Vagina (tissue), 2 donors: ENCODE measurements at regions not wholly inside any gene's neighbourhood (a gene's known extent, or its start where the extent isn't known, plus 50 kb on each side); places are given as distances from the start of the nearest gene placed in this dataset.

Experiments
- DNase-seq, 2 donors: peaks; one replicate each; pipeline ENCODE4 v3.0.0-alpha.2; 2017; ENCODE audit errors: extremely low spot score in 2 of 2
- H3K27ac ChIP-seq: fragments of 200-600 bp; sonication (generic); one replicate; pipeline ENCODE4 v1.5.1; 2019
- H3K27me3 ChIP-seq: fragments of 200-600 bp; sonication (generic); one replicate; pipeline ENCODE4 v1.5.1; 2019
- H3K36me3 ChIP-seq, 2 donors: fragments of 200-600 bp; sonication (generic); one replicate each; pipeline ENCODE4 v1.5.1; 2017 to 2019
- H3K4me1 ChIP-seq: fragments of 200-600 bp; sonication (generic); one replicate; pipeline ENCODE4 v1.5.1; 2019
- H3K4me3 ChIP-seq, 2 donors: fragments of 200-600 bp; sonication (generic); 1 replicate in 1 of 2; 2 replicates in 1 of 2; pipeline ENCODE4 v1.5.1; 2016 to 2019
- H3K9me3 ChIP-seq: fragments of 200-600 bp; sonication (generic); one replicate; pipeline ENCODE4 v1.5.1; 2019
- POLR2A ChIP-seq, 2 donors: fragments of 450-650 bp; IDR thresholded peaks; one replicate each; pipeline ENCODE4 v1.6.1; 2017; ENCODE audit warnings: antibody characterized with exemption in 2 of 2, mild to moderate bottlenecking in 2 of 2, moderate library complexity in 2 of 2
- POLR2AphosphoS5 ChIP-seq, 2 donors: sonication (generic); formaldehyde crosslinking; IDR thresholded peaks; one replicate each; pipeline ENCODE4 v1.9.0; 2017; ENCODE audit warnings: antibody characterized with exemption in 2 of 2, mild to moderate bottlenecking in 2 of 2, low read depth in 1 of 2; ENCODE audit not compliant: insufficient read depth in 1 of 2
- intact Hi-C: fragments of 100-400 bp; cut with DNase I; formaldehyde crosslinking; loops from one replicate; pipeline ENCODE4 v1.15.1; 2023
- TF ChIP-seq, protein P1 (sequence below), 3 experiments: fragments of 450-650 bp in 2 of 3; fragments of 200-600 bp in 1 of 3; sonication (generic) in 1 of 3; IDR thresholded peaks; one replicate each; pipeline ENCODE4 v1.5.1; 2017 to 2019; ENCODE audit warnings: antibody characterized with exemption in 3 of 3, mild to moderate bottlenecking in 2 of 3, moderate library complexity in 2 of 3

DNA sequence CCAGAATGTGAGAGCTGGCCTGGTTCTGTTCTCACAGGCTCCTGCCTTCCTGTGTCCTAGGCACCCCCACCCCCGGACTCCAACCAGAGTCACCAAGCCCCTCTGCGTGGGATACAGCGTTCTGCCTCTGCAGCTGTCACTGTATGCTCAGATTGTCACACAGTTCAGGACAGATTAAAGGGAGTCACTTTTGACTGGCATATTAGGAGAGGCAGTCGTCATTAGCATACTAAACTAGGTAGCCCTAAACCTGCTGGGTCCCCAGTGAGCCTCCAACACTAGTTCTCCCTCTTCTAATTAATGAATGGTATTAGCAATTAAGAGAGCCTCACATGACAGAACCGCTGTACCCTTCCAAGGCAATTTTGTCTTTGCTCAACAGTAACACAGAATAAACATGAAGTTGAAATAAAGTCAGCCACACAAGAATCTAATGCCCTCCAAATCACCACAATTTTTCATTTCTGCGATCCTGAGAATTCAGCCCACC, 340.2 kb downstream of the CMPK2 start:
- no peak for DNase-seq
- Histone ChIP-seq H3K4me3 (no peak overlapping the region), H3K36me3 (no peaks in the 10 kb centered on the region), H3K9me3 (no peaks in the 10 kb centered on the region), H3K4me1 (no peaks in the 10 kb centered on the region), H3K27me3 (no peaks in the 10 kb centered on the region), H3K27ac (no peak overlapping the region)
- TF ChIP-seq POLR2AphosphoS5 (IDR thresholded peaks at IDR 0.05; ENCODE audit: insufficient read depth in 1 of 2, low read depth in 1 of 2) (no peak), POLR2A (IDR thresholded peaks at IDR 0.05) (no peak)
- TF ChIP-seq, protein P1, sequence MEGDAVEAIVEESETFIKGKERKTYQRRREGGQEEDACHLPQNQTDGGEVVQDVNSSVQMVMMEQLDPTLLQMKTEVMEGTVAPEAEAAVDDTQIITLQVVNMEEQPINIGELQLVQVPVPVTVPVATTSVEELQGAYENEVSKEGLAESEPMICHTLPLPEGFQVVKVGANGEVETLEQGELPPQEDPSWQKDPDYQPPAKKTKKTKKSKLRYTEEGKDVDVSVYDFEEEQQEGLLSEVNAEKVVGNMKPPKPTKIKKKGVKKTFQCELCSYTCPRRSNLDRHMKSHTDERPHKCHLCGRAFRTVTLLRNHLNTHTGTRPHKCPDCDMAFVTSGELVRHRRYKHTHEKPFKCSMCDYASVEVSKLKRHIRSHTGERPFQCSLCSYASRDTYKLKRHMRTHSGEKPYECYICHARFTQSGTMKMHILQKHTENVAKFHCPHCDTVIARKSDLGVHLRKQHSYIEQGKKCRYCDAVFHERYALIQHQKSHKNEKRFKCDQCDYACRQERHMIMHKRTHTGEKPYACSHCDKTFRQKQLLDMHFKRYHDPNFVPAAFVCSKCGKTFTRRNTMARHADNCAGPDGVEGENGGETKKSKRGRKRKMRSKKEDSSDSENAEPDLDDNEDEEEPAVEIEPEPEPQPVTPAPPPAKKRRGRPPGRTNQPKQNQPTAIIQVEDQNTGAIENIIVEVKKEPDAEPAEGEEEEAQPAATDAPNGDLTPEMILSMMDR (IDR thresholded peaks at IDR 0.05), result no peak
- intact Hi-C loops, result no loop called here

DNA sequence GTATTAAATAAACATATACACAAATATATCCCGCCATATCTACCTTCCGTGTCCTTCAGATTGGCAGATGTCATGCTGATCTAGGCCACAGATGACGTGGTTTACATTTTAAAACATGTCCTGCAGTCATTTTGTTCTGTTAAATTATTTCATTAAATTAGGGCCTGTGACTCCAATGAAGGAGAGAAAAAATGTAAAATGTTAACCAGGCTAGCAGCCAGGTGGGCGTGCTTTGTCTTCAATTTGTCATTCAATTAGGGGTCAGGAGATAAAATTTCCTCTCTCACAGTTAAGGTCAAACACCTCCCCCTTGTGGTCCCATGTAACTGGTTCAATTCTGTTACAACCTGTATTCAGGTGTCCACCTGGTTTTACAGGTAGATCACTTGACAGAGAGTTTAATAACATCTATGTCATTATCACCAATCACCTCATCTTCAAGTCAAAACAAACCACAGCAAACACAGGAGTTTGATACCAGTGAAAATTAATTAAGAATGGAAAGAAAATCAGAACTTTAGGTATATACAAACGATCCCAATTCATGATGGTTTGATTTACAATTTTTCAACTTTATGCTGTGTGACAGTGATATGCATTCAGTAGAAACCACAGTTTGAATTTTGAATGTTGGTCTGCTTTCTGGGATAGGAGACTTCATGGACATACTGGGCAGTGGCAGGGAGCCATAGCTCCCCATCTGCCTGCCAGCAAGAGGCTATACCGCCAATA, 339.4 kb downstream of the CMPK2 start:
- H3K36me3 ChIP-seq, result no peaks in the 10 kb centered on the region
- H3K27me3 ChIP-seq, result no peaks in the 10 kb centered on the region
- intact Hi-C loops, result no loop called here
- H3K27ac ChIP-seq, result no peak overlapping the region
- H3K4me3 ChIP-seq, result no peak overlapping the region
- TF ChIP-seq, protein P1 (IDR thresholded peaks at IDR 0.05), result no peak
- TF ChIP-seq POLR2AphosphoS5 (IDR thresholded peaks at IDR 0.05; ENCODE audit: insufficient read depth in 1 of 2, low read depth in 1 of 2), result no peak
- TF ChIP-seq POLR2A (IDR thresholded peaks at IDR 0.05), result no peak
- H3K4me1 ChIP-seq, result no peaks in the 10 kb centered on the region
- H3K9me3 ChIP-seq, result no peaks in the 10 kb centered on the region
- no peak for DNase-seq

DNA sequence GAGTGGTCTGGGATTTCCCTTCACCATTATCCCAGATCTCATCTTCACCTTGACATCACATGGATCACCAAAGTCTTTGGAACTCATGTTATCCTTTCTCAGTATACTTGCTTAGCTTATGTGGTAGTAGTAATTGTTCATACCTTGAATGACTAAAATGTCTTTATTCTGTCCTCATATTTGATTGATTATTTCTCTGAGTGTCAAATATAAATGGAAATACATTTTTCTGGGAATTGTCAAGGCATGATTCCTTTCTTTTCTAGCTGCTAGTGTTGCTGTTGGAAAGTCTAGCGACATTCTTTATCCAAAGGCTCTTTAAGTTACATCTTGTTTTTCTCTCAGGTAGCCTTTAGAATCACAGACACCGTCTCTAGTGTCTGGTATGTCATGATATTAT, 334.4 kb downstream of the CMPK2 start:
- intact Hi-C loops, result no loop called here
- TF ChIP-seq POLR2A (IDR thresholded peaks at IDR 0.05), result no peak
- TF ChIP-seq, protein P1 (IDR thresholded peaks at IDR 0.05), result no peak
- no peak for TF ChIP-seq POLR2AphosphoS5 (IDR thresholded peaks at IDR 0.05; ENCODE audit: insufficient read depth in 1 of 2, low read depth in 1 of 2)
- Histone ChIP-seq H3K4me1 (no peaks in the 10 kb centered on the region), H3K36me3 (no peaks in the 10 kb centered on the region), H3K27me3 (no peaks in the 10 kb centered on the region), H3K4me3 (no peak overlapping the region), H3K27ac (no peak overlapping the region), H3K9me3 (no peaks in the 10 kb centered on the region)
- DNase-seq, result no peak

DNA sequence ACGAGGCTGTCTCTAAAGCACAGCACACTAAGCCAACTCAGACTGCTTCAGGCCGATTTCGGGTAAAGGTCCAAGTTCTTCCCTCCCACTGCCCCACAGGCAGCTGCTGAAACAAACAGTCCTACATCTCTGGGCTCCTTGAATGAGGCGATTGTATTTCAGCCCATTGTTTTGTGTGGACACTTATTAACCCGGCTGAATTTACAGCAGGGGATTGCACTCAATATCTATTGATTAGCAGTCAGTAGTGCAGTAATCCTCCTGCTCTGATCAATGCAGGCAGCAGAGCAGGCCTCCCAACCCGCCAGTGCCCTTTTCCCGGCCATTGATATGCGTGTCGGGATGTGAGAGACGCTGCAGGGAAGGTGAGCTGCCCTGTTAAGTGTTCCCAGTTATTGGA, 330.1 kb downstream of the CMPK2 start:
- H3K27me3 ChIP-seq, result no peaks in the 10 kb centered on the region
- no peak for TF ChIP-seq POLR2A (IDR thresholded peaks at IDR 0.05)
- no peak for TF ChIP-seq POLR2AphosphoS5 (IDR thresholded peaks at IDR 0.05; ENCODE audit: insufficient read depth in 1 of 2, low read depth in 1 of 2)
- TF ChIP-seq, protein P1 (IDR thresholded peaks at IDR 0.05), result no peak
- no peaks in the 10 kb centered on the region for H3K4me1 ChIP-seq
- H3K4me3 ChIP-seq, result no peak overlapping the region
- H3K27ac ChIP-seq, result no peak overlapping the region
- no peaks in the 10 kb centered on the region for H3K36me3 ChIP-seq
- no peak for DNase-seq
- intact Hi-C loops, result no loop called here
- H3K9me3 ChIP-seq, result no peaks in the 10 kb centered on the region

DNA sequence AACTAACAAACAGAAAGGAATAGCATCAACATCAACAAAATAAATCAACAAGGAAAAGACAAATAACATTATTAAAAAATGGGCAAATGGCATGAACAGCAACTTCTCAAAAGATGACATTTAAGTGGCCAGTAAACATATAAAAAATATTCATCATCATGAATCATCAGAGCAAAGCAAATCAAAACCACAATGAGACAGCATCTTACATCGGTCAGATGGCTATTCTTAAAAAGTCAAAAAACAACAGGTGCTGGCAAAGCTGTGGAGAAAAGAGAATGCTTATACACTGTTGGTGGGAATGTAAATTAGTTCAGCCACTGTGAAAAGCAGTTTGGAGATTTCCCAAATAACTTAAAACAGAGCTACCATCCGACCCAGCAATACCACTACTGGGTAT, 327.1 kb downstream of the CMPK2 start:
- TF ChIP-seq POLR2AphosphoS5 (IDR thresholded peaks at IDR 0.05; ENCODE audit: insufficient read depth in 1 of 2, low read depth in 1 of 2) (no peak), POLR2A (IDR thresholded peaks at IDR 0.05) (no peak)
- TF ChIP-seq, protein P1 (IDR thresholded peaks at IDR 0.05), result no peak
- no peak for DNase-seq
- no peaks in the 10 kb centered on the region for H3K27me3 ChIP-seq
- no peak overlapping the region for H3K4me3 ChIP-seq
- no peaks in the 10 kb centered on the region for H3K4me1 ChIP-seq
- intact Hi-C loops, result no loop called here
- no peak overlapping the region for H3K27ac ChIP-seq
- no peaks in the 10 kb centered on the region for H3K9me3 ChIP-seq
- H3K36me3 ChIP-seq, result no peaks in the 10 kb centered on the region
